Left ventricle myocardium inferior (tissue), 1 donor: ENCODE measurements at regions not wholly inside any gene's neighbourhood (a gene's known extent, or its start where the extent isn't known, plus 50 kb on each side); places are given as distances from the start of the nearest gene placed in this dataset.
"Not testable (repeated sequence)": the region's sequence is repeated elsewhere in the genome, so short reads cannot be mapped to it uniquely, and the experiment has no call there.

ENCODE experiments used
- DNase-seq: peaks from one replicate; pipeline ENCODE4 v3.0.0-alpha.2; 2020
- H3K27ac ChIP-seq: fragments of 200-600 bp; replicated peaks from 2 replicates; pipeline ENCODE4 v1.8.0; 2021
- H3K27me3 ChIP-seq: fragments of 200-600 bp; 2 replicates; pipeline ENCODE4 v1.8.0; 2021; ENCODE audit warnings: low read depth
- H3K36me3 ChIP-seq: fragments of 200-600 bp; 2 replicates; pipeline ENCODE4 v1.8.0; 2021
- H3K4me1 ChIP-seq: fragments of 200-600 bp; 2 replicates; pipeline ENCODE4 v1.8.0; 2021
- H3K4me3 ChIP-seq: fragments of 200-600 bp; 2 replicates; pipeline ENCODE4 v1.8.0; 2021; ENCODE audit warnings: mild to moderate bottlenecking, moderate library complexity
- H3K9me3 ChIP-seq: fragments of 200-600 bp; replicated peaks from 2 replicates; pipeline ENCODE4 v1.8.0; 2021
- CTCF ChIP-seq: fragments of 200-600 bp; IDR thresholded peaks from 2 replicates; pipeline ENCODE4 v1.8.0; 2021; ENCODE audit warnings: antibody characterized with exemption, mild to moderate bottlenecking, borderline replicate concordance
- intact Hi-C: fragments of 100-400 bp; cut with micrococcal nuclease; formaldehyde crosslinking; loops from one replicate; pipeline ENCODE4 v1.11.0; 2022
- donor health status: DM: no; HTN: yes; CAD: no; lungs with severe emphysema.

- H3K27ac ChIP-seq, result no peak overlapping the region
- no peak overlapping the region for H3K4me3 ChIP-seq
- intact Hi-C loops, result no loop called here
- H3K9me3 ChIP-seq, result peaks cover 11% of the 10 kb centered on the region
- H3K27me3 ChIP-seq, result no peaks in the 10 kb centered on the region
- no peak for TF ChIP-seq CTCF
- DNase-seq, result no peak
- H3K36me3 ChIP-seq, result no peaks in the 10 kb centered on the region
- no peaks in the 10 kb centered on the region for H3K4me1 ChIP-seq
These were observed 745.6 kb downstream of the SLITRK1 start for GRCh38 chr13:83136660-83137059.

GRCh38 chr13:83125791-83126190 lies 756.5 kb downstream of the SLITRK1 start:
- Histone ChIP-seq H3K27ac (no peak overlapping the region), H3K9me3 (no peaks in the 10 kb centered on the region), H3K4me3 (no peak overlapping the region), H3K36me3 (no peaks in the 10 kb centered on the region), H3K27me3 (no peaks in the 10 kb centered on the region), H3K4me1 (no peaks in the 10 kb centered on the region)
- no peak for TF ChIP-seq CTCF
- intact Hi-C loops, result no loop called here
- no peak for DNase-seq

GRCh38 chr13:83121896-83122295 lies 760.4 kb downstream of the SLITRK1 start:
- H3K27me3 ChIP-seq, result no peaks in the 10 kb centered on the region
- DNase-seq, result no peak
- H3K4me3 ChIP-seq, result no peak overlapping the region
- no peaks in the 10 kb centered on the region for H3K36me3 ChIP-seq
- no peaks in the 10 kb centered on the region for H3K4me1 ChIP-seq
- TF ChIP-seq CTCF, result no peak
- intact Hi-C loops, result no loop called here
- H3K9me3 ChIP-seq, result no peaks in the 10 kb centered on the region
- no peak overlapping the region for H3K27ac ChIP-seq

GRCh38 chr13:83117046-83117445 lies 765.2 kb downstream of the SLITRK1 start:
- no peak overlapping the region for H3K27ac ChIP-seq
- H3K4me3 ChIP-seq, result no peak overlapping the region
- no peaks in the 10 kb centered on the region for H3K4me1 ChIP-seq
- no peak for TF ChIP-seq CTCF
- no peaks in the 10 kb centered on the region for H3K9me3 ChIP-seq
- no peaks in the 10 kb centered on the region for H3K27me3 ChIP-seq
- no peaks in the 10 kb centered on the region for H3K36me3 ChIP-seq
- intact Hi-C loops, result no loop called here
- no peak for DNase-seq

- H3K9me3 ChIP-seq, H3K27ac ChIP-seq, H3K4me3 ChIP-seq, H3K36me3 ChIP-seq, intact Hi-C loops, DNase-seq, H3K27me3 ChIP-seq, H3K4me1 ChIP-seq: not testable (repeated sequence)
These were observed 780.6 kb downstream of the SLITRK1 start for GRCh38 chr13:83101574-83102247.

- no peak for TF ChIP-seq CTCF
- Histone ChIP-seq H3K9me3 (no peaks in the 10 kb centered on the region), H3K4me3 (no peak overlapping the region), H3K4me1 (no peaks in the 10 kb centered on the region), H3K27ac (no peak overlapping the region), H3K36me3 (no peaks in the 10 kb centered on the region), H3K27me3 (no peaks in the 10 kb centered on the region)
- intact Hi-C loops, result no loop called here
- DNase-seq, result no peak
These were observed 782.0 kb downstream of the SLITRK1 start for GRCh38 chr13:83100237-83100636.
